PC-9 (cell line): ENCODE measurements at regions not wholly inside any gene's neighbourhood (a gene's known extent, or its start where the extent isn't known, plus 50 kb on each side); places are given as distances from the start of the nearest gene placed in this dataset.

Experiments
- CTCF ChIP-seq: fragments of 200-600 bp; sonication (generic); conservative IDR thresholded peaks from 2 replicates; pipeline ENCODE4 v1.6.1; 2017; ENCODE audit warnings: mixed run types, antibody characterized with exemption, mild to moderate bottlenecking, moderate library complexity
- EZH2 ChIP-seq: fragments of 200-600 bp; sonication (generic); IDR thresholded peaks from 2 replicates; pipeline ENCODE4 v1.8.0; 2017; ENCODE audit warnings: antibody characterized with exemption, low read depth

- no peak for TF ChIP-seq CTCF
- no peak for TF ChIP-seq EZH2
These were observed 315.7 kb upstream of the C11orf87 start for GRCh38 chr11:109106151-109106906.
